AG04450 (cell line): ENCODE measurements at regions not wholly inside any gene's neighbourhood (a gene's known extent, or its start where the extent isn't known, plus 50 kb on each side); places are given as distances from the start of the nearest gene placed in this dataset.
"Not testable (repeated sequence)": the region's sequence is repeated elsewhere in the genome, so short reads cannot be mapped to it uniquely, and the experiment has no call there.

Experiments used
- CTCF ChIA-PET: fragments of 300-600, 350-600 bp; formaldehyde crosslinking; extraction: SDS; loops from one replicate; lab custom pipeline; 2022; ENCODE audit warnings: antibody characterized with exemption, inconsistent platforms; lab: Charles Lee
- POLR2A ChIA-PET: fragments of 350-600 bp; formaldehyde crosslinking; extraction: SDS; loops from one replicate; lab custom pipeline; 2021; ENCODE audit warnings: antibody characterized with exemption, inconsistent platforms; lab: Yijun Ruan, JAX
- DNase-seq: peaks from one replicate; pipeline ENCODE4 v3.0.0-alpha.2; 2011; ENCODE audit warnings: low read depth, low spot score
- H3K27ac ChIP-seq: one replicate; pipeline ENCODE4 v1.5.1; 2012; ENCODE audit warnings: low read depth, low read length, control low read depth
- H3K27me3 ChIP-seq: one replicate; pipeline ENCODE4 v1.6.0; 2012; ENCODE audit warnings: low read length; ENCODE audit not compliant: control insufficient read depth, insufficient read depth
- H3K4me3 ChIP-seq: 2 replicates; pipeline ENCODE4 v1.5.1; 2011; ENCODE audit warnings: mild to moderate bottlenecking, low read depth, low read length, control low read depth
- H3K9me3 ChIP-seq: 2 replicates; pipeline ENCODE4 v1.5.1; 2012; ENCODE audit warnings: low read length; ENCODE audit not compliant: control insufficient read depth, insufficient read depth
- CTCF ChIP-seq: IDR thresholded peaks from 2 replicates; pipeline ENCODE4 v1.5.1; 2011; ENCODE audit warnings: low read depth, low read length, control low read depth, inconsistent platforms

- Histone ChIP-seq H3K4me3 (no peak overlapping the region), H3K27ac (no peak overlapping the region), H3K27me3 (no peaks in the 10 kb centered on the region), H3K9me3 (no peaks in the 10 kb centered on the region)
- DNase-seq: no peak
- TF ChIP-seq CTCF: no peak
- POLR2A ChIA-PET: no interaction called here
- CTCF ChIA-PET: no interaction called here
Measured at GRCh38 chr1:194774535-194774934, 1588.1 kb upstream of the B3GALT2 start.

- CTCF ChIA-PET: no interaction called here
- TF ChIP-seq CTCF: no peak
- Histone ChIP-seq H3K27me3 (no peaks in the 10 kb centered on the region), H3K4me3 (no peak overlapping the region), H3K9me3 (no peaks in the 10 kb centered on the region; the same call in 1 of the 2 replicates), H3K27ac (no peak overlapping the region)
- DNase-seq: no peak
- POLR2A ChIA-PET: no interaction called here
Measured at GRCh38 chr1:194755241-194755994, 1569.0 kb upstream of the B3GALT2 start.

DNA sequence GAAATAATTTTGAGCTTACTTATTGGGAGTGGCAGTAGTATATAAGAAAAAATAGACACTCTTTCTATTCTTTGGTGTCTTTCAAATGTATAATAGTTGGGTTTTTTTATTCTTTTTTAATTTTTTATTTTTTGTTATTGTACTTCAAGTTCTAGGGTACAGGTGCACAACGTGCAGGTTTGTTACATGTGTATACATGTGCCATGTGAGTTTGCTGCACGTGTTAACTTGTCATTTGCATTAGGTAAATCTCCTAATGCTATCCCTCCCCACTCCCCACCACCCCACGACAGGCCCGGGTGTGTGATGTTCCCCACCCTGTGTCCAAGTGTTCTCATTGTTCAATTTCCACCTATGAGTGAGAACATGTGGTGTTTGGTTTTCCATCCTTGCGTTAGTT lies 1552.4 kb upstream of the B3GALT2 start:
- H3K9me3 ChIP-seq, POLR2A ChIA-PET, H3K27ac ChIP-seq, DNase-seq, H3K4me3 ChIP-seq, CTCF ChIA-PET, H3K27me3 ChIP-seq: not testable (repeated sequence)

- POLR2A ChIA-PET: no interaction called here
- CTCF ChIA-PET: no interaction called here
Measured at GRCh38 chr1:194734970-194735369, 1548.6 kb upstream of the B3GALT2 start.

DNA sequence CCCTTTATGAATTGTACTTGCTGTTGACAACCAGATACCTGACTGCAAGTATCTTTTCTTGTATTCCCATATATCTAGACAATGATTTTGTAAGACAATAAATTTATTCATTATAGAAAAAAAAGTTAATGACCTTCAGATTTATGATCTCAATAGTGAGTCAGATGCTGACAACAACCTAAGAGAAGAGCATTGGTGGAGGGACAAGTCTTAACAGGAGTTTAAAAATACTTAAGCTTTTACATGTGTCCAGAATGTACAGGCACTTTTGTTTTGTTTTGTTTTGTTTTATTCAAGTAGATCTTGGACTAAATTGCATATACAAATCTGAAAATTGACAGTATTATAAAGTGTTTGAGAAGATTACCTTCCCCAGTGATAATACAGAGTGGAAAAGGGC lies 1544.6 kb upstream of the B3GALT2 start:
- Histone ChIP-seq H3K4me3 (no peak overlapping the region), H3K27ac (no peak overlapping the region), H3K27me3 (no peaks in the 10 kb centered on the region), H3K9me3 (no peaks in the 10 kb centered on the region)
- no peak for DNase-seq
- no peak for TF ChIP-seq CTCF
- CTCF ChIA-PET: no interaction called here
- POLR2A ChIA-PET: no interaction called here

More at GRCh38 chr1:194734970-194735369, 1548.6 kb upstream of the B3GALT2 start:
- Histone ChIP-seq H3K27ac (no peak overlapping the region), H3K27me3 (no peaks in the 10 kb centered on the region), H3K9me3 (no peaks in the 10 kb centered on the region), H3K4me3 (no peak overlapping the region)
- DNase-seq: no peak
- no peak for TF ChIP-seq CTCF
